Fibroblast of lung (primary cell): ENCODE measurements at regions not wholly inside any gene's neighbourhood (a gene's known extent, or its start where the extent isn't known, plus 50 kb on each side); places are given as distances from the start of the nearest gene placed in this dataset.
A peak's percentile ranks its signal among the peaks of the same experiment; 100 is the strongest.

ENCODE experiments used
- DNase-seq, 2 donors: peaks; one replicate each; pipeline versions ENCODE4 v3.0.0 to v3.0.0-alpha.2; 2010; ENCODE audit warnings: low read depth in 2 of 2
- H2AFZ ChIP-seq: 2 replicates; pipeline ENCODE4 v1.5.1; 2012; ENCODE audit warnings: low read length, control low read depth, inconsistent platforms
- H3K27ac ChIP-seq: 2 replicates; pipeline ENCODE4 v1.5.1; 2011; ENCODE audit warnings: low read length, control low read depth; ENCODE audit not compliant: insufficient read depth
- H3K27me3 ChIP-seq: 2 replicates; pipeline ENCODE4 v1.5.1; 2011; ENCODE audit warnings: mild to moderate bottlenecking, low read length; ENCODE audit not compliant: control insufficient read depth, insufficient read depth
- H3K36me3 ChIP-seq: 2 replicates; pipeline ENCODE4 v1.5.1; 2011; ENCODE audit warnings: low read length; ENCODE audit not compliant: control insufficient read depth, insufficient read depth
- H3K4me1 ChIP-seq: 2 replicates; pipeline ENCODE4 v1.5.1; 2011; ENCODE audit warnings: low read length; ENCODE audit not compliant: control insufficient read depth, insufficient read depth; ENCODE audit errors: extremely low read depth
- H3K4me2 ChIP-seq: 2 replicates; pipeline ENCODE4 v1.5.1; 2011; ENCODE audit warnings: low read length, control low read depth; ENCODE audit not compliant: insufficient read depth; ENCODE audit errors: extremely low read depth
- H3K4me3 ChIP-seq, 4 experiments: fragments of 200-600 bp in 1 of 4; sonication (generic) in 1 of 4; replicated peaks in 1 of 4; 2 replicates each; pipeline ENCODE4 v1.5.1; 2011 to 2016; ENCODE audit warnings: low read length in 4 of 4, low read depth in 3 of 4, mild to moderate bottlenecking in 3 of 4, control low read depth in 2 of 4, inconsistent platforms in 1 of 4, mixed read lengths in 1 of 4; ENCODE audit not compliant: insufficient read depth in 1 of 4; ENCODE audit errors: control extremely low read depth in 1 of 4
- H3K79me2 ChIP-seq: 2 replicates; pipeline ENCODE4 v1.5.1; 2012; ENCODE audit warnings: mild to moderate bottlenecking, low read length, inconsistent platforms; ENCODE audit not compliant: control insufficient read depth, insufficient read depth
- H3K9ac ChIP-seq: 2 replicates; pipeline ENCODE4 v1.5.1; 2011; ENCODE audit warnings: mild to moderate bottlenecking, low read length, control low read depth; ENCODE audit not compliant: insufficient read depth
- H3K9me3 ChIP-seq: 2 replicates; pipeline ENCODE4 v1.5.1; 2012; ENCODE audit warnings: low read depth, low read length; ENCODE audit not compliant: control insufficient read depth, insufficient read depth
- H4K20me1 ChIP-seq: 2 replicates; pipeline ENCODE4 v1.5.1; 2011; ENCODE audit warnings: low read length; ENCODE audit not compliant: control insufficient read depth, insufficient read depth; ENCODE audit errors: extremely low read depth
- EZH2 ChIP-seq: IDR thresholded peaks from 2 replicates; pipeline ENCODE4 v1.5.1; 2012; ENCODE audit warnings: low read length, control low read depth, mild to moderate bottlenecking; ENCODE audit errors: missing control alignments
- TF ChIP-seq, protein P1 (sequence below), 2 donors: IDR thresholded peaks in 1 of 2; conservative IDR thresholded peaks in 1 of 2; 1 replicate in 1 of 2; 2 replicates in 1 of 2; pipeline ENCODE4 v1.5.1; 2011 to 2012; ENCODE audit warnings: low read length in 2 of 2, control low read depth in 1 of 2, inconsistent platforms in 1 of 2, low read depth in 1 of 2, mild to moderate bottlenecking in 1 of 2

GRCh38 chr1:58836408-58836807, 52.6 kb upstream of the JUN start:
- H3K4me2 ChIP-seq: no peak overlapping the region
- no peak overlapping the region for H3K27ac ChIP-seq
- TF ChIP-seq, protein P1, sequence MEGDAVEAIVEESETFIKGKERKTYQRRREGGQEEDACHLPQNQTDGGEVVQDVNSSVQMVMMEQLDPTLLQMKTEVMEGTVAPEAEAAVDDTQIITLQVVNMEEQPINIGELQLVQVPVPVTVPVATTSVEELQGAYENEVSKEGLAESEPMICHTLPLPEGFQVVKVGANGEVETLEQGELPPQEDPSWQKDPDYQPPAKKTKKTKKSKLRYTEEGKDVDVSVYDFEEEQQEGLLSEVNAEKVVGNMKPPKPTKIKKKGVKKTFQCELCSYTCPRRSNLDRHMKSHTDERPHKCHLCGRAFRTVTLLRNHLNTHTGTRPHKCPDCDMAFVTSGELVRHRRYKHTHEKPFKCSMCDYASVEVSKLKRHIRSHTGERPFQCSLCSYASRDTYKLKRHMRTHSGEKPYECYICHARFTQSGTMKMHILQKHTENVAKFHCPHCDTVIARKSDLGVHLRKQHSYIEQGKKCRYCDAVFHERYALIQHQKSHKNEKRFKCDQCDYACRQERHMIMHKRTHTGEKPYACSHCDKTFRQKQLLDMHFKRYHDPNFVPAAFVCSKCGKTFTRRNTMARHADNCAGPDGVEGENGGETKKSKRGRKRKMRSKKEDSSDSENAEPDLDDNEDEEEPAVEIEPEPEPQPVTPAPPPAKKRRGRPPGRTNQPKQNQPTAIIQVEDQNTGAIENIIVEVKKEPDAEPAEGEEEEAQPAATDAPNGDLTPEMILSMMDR (conservative IDR thresholded peaks at IDR 0.05 in 1 of 2, IDR thresholded peaks at IDR 0.05 in 1 of 2; ENCODE audit: low read depth in 1 of 2, low read length in 2 of 2): no peak
- no peak for TF ChIP-seq EZH2

GRCh38 chr1:58837886-58838285, 54.0 kb upstream of the JUN start:
- no peak overlapping the region for H3K9ac ChIP-seq
- TF ChIP-seq, protein P1 (conservative IDR thresholded peaks at IDR 0.05 in 1 of 2, IDR thresholded peaks at IDR 0.05 in 1 of 2; ENCODE audit: low read depth in 1 of 2, low read length in 2 of 2): no peak
- TF ChIP-seq EZH2: no peak
- no peak overlapping the region for H3K4me2 ChIP-seq
- H4K20me1 ChIP-seq: no peaks in the 10 kb centered on the region
- no peak for DNase-seq
- H3K4me1 ChIP-seq: peaks cover 5% of the 10 kb centered on the region
- H3K27ac ChIP-seq: no peak overlapping the region
- H3K27me3 ChIP-seq: no peaks in the 10 kb centered on the region
- no peaks in the 10 kb centered on the region for H3K36me3 ChIP-seq
- no peak overlapping the region for H2AFZ ChIP-seq
- no peaks in the 10 kb centered on the region for H3K9me3 ChIP-seq
- no peaks in the 10 kb centered on the region for H3K79me2 ChIP-seq
- no peak overlapping the region for H3K4me3 ChIP-seq

More at GRCh38 chr1:58836408-58836807, 52.6 kb upstream of the JUN start:
- Histone ChIP-seq H3K79me2 (no peaks in the 10 kb centered on the region), H2AFZ (no peak overlapping the region), H3K9ac (no peak overlapping the region), H3K4me1 (peaks cover 5% of the 10 kb centered on the region), H3K9me3 (no peaks in the 10 kb centered on the region), H3K4me3 (no peak overlapping the region), H3K36me3 (no peaks in the 10 kb centered on the region), H4K20me1 (no peaks in the 10 kb centered on the region), H3K27me3 (no peaks in the 10 kb centered on the region)
- DNase-seq: peak in 1 of 2 donors; percentile 58

DNA sequence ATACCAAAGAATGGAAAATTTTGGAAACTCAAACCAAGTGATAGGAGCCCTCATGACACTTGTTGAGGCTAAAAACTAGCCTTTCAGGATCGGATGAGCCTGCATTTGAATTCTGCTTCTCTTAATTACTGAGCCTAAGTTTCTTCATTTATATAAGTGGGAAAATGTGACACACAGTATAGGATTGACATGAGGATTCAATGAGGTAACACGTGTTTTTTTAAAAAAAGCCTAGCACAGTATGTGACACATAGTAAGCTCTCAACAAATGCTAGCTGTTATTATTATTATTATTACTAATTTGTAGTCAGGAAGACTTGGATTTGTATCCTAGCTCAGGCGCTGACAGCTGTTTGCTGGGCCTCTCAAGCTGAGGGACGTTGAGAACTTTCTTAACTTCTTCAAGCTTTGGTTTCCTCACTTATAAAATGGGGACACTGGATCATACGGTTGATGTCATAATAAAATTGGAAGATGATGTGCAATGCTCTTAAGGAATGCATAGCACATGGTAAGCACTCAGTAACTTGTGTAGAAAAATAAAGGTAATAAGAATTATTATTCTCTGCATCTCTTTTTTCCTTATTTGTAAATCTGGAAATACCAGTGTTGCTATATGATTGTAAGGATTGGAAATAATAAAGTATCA, 55.4 kb upstream of the JUN start:
- Histone ChIP-seq H3K4me2 (no peak overlapping the region), H3K27ac (no peak overlapping the region), H3K9me3 (no peaks in the 10 kb centered on the region), H4K20me1 (no peaks in the 10 kb centered on the region), H3K4me1 (peaks cover 5% of the 10 kb centered on the region), H2AFZ (no peak overlapping the region), H3K27me3 (no peaks in the 10 kb centered on the region), H3K9ac (no peak overlapping the region), H3K79me2 (no peaks in the 10 kb centered on the region), H3K36me3 (no peaks in the 10 kb centered on the region), H3K4me3 (no peak overlapping the region)
- no peak for DNase-seq
- TF ChIP-seq, protein P1 (conservative IDR thresholded peaks at IDR 0.05 in 1 of 2, IDR thresholded peaks at IDR 0.05 in 1 of 2; ENCODE audit: low read depth in 1 of 2, low read length in 2 of 2): no peak
- no peak for TF ChIP-seq EZH2
